Tibial nerve (tissue), 4 donors: ENCODE measurements at regions not wholly inside any gene's neighbourhood (a gene's known extent, or its start where the extent isn't known, plus 50 kb on each side); places are given as distances from the start of the nearest gene placed in this dataset.

Experiments
- EP300 ChIP-seq, 2 donors: sonication (generic); formaldehyde crosslinking; IDR thresholded peaks; one replicate each; pipeline ENCODE4 v1.6.1; 2017; ENCODE audit warnings: antibody characterized with exemption in 2 of 2, mild to moderate bottlenecking in 1 of 2
- TF ChIP-seq, protein P1 (sequence below), 5 experiments: fragments of 200-600 bp in 3 of 5; fragments of 450-650 bp in 2 of 5; sonication (generic) in 3 of 5; IDR thresholded peaks; one replicate each; pipeline ENCODE4 v1.5.1; 2016 to 2019; ENCODE audit warnings: antibody characterized with exemption in 5 of 5, mild to moderate bottlenecking in 3 of 5, moderate library complexity in 2 of 5

DNA sequence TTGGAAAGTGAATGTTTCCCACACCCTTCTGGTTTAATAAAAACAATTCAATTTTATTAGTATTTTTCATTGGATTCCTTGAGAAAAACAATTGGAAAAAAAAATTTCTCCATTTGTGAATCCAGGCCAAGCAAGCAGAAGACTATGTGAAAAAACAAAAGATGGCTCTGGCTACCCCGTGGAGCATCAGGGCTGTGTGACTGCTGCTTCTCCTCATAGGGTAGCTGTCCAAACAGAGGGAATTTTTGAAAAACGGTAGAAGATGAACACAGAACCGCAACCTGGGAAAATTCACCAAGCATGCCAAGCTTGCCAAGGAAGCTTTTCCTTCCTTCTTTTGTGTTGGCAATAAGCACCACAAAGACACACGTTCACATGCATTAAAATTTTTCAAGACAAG lies 71.3 kb upstream of the ACVR2A start:
- TF ChIP-seq, protein P1, sequence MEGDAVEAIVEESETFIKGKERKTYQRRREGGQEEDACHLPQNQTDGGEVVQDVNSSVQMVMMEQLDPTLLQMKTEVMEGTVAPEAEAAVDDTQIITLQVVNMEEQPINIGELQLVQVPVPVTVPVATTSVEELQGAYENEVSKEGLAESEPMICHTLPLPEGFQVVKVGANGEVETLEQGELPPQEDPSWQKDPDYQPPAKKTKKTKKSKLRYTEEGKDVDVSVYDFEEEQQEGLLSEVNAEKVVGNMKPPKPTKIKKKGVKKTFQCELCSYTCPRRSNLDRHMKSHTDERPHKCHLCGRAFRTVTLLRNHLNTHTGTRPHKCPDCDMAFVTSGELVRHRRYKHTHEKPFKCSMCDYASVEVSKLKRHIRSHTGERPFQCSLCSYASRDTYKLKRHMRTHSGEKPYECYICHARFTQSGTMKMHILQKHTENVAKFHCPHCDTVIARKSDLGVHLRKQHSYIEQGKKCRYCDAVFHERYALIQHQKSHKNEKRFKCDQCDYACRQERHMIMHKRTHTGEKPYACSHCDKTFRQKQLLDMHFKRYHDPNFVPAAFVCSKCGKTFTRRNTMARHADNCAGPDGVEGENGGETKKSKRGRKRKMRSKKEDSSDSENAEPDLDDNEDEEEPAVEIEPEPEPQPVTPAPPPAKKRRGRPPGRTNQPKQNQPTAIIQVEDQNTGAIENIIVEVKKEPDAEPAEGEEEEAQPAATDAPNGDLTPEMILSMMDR (IDR thresholded peaks at IDR 0.05) = no peak
- no peak for TF ChIP-seq EP300 (IDR thresholded peaks at IDR 0.05)
